Neural progenitor cell (in vitro differentiated cells): ENCODE measurements at regions not wholly inside any gene's neighbourhood (a gene's known extent, or its start where the extent isn't known, plus 50 kb on each side); places are given as distances from the start of the nearest gene placed in this dataset.

Experiments used
- DNase-seq: peaks from one replicate; pipeline ENCODE4 v3.0.0-alpha.2; 2016; ENCODE audit warnings: low spot score
- H2AFZ ChIP-seq: fragments of 200-600 bp; sonication (generic); replicated peaks from 2 replicates; pipeline ENCODE4 v1.6.1; 2016; ENCODE audit warnings: antibody characterized with exemption
- H3F3A ChIP-seq: fragments of 200-600 bp; sonication (generic); 2 replicates; pipeline ENCODE4 v1.6.1; 2016; ENCODE audit warnings: antibody characterized with exemption, low read depth
- H3K27ac ChIP-seq: fragments of 200-600 bp; sonication (generic); 2 replicates; pipeline ENCODE4 v1.5.1; 2016; ENCODE audit warnings: mild to moderate bottlenecking
- H3K27me3 ChIP-seq: fragments of 200-600 bp; sonication (generic); 2 replicates; pipeline ENCODE4 v1.6.1; 2016; ENCODE audit warnings: mild to moderate bottlenecking, moderate library complexity
- H3K36me3 ChIP-seq: fragments of 200-600 bp; sonication (generic); 2 replicates; pipeline ENCODE4 v1.5.1; 2016
- H3K4me1 ChIP-seq: fragments of 200-600 bp; sonication (generic); 2 replicates; pipeline ENCODE4 v1.6.1; 2016; ENCODE audit warnings: mixed run types
- H3K4me2 ChIP-seq: fragments of 200-600 bp; sonication (generic); 2 replicates; pipeline ENCODE4 v1.6.1; 2016
- H3K4me3 ChIP-seq: fragments of 200-600 bp; sonication (generic); 2 replicates; pipeline ENCODE4 v1.5.1; 2016
- H3K79me2 ChIP-seq: fragments of 200-600 bp; sonication (generic); 2 replicates; pipeline ENCODE4 v1.6.1; 2016; ENCODE audit warnings: low read depth
- H3K9ac ChIP-seq: fragments of 200-600 bp; sonication (generic); 2 replicates; pipeline ENCODE4 v1.6.1; 2016
- H3K9me3 ChIP-seq: fragments of 200-600 bp; sonication (generic); 2 replicates; pipeline ENCODE4 v1.5.1; 2016; ENCODE audit warnings: low read depth
- H4K20me1 ChIP-seq: fragments of 200-600 bp; sonication (generic); 2 replicates; pipeline ENCODE4 v1.6.1; 2016; ENCODE audit warnings: low read depth
- H3K27ac Mint-ChIP-seq: 3 replicates; pipeline ENCODE4 v1.8.0; 2021; ENCODE audit warnings: mixed read lengths
- H3K27me3 Mint-ChIP-seq: 2 replicates; pipeline ENCODE4 v1.8.0; 2022; ENCODE audit warnings: low read depth, mild to moderate bottlenecking, inconsistent platforms, moderate library complexity, mixed read lengths; ENCODE audit not compliant: insufficient read depth
- H3K36me3 Mint-ChIP-seq: 3 replicates; pipeline ENCODE4 v1.8.0; 2021; ENCODE audit warnings: mixed read lengths
- H3K4me1 Mint-ChIP-seq: 3 replicates; pipeline ENCODE4 v1.8.0; 2021; ENCODE audit warnings: mixed read lengths
- H3K4me3 Mint-ChIP-seq: 3 replicates; pipeline ENCODE4 v1.8.0; 2021; ENCODE audit warnings: mild to moderate bottlenecking, moderate library complexity, mixed read lengths
- H3K9me3 Mint-ChIP-seq: 3 replicates; pipeline ENCODE4 v1.8.0; 2020; ENCODE audit warnings: mixed read lengths
- CTCF ChIP-seq: fragments of 200-600 bp; sonication (generic); IDR thresholded peaks from 2 replicates; pipeline ENCODE4 v1.5.1; 2017; ENCODE audit warnings: antibody characterized with exemption, mild to moderate bottlenecking
- EZH2 ChIP-seq: fragments of 200-600 bp; sonication (generic); IDR thresholded peaks from 2 replicates; pipeline ENCODE4 v1.6.1; 2017; ENCODE audit warnings: antibody characterized with exemption, mild to moderate bottlenecking, moderate library complexity
- EZH2phosphoT487 ChIP-seq: fragments of 200-600 bp; sonication (generic); IDR thresholded peaks from 2 replicates; pipeline ENCODE4 v1.6.1; 2017; ENCODE audit warnings: antibody characterized with exemption

- Mint-ChIP-seq H3K36me3 (no peaks in the 10 kb centered on the region), H3K27me3 (peaks cover 11% of the 10 kb centered on the region), H3K4me1 (peaks cover under 1% of the 10 kb centered on the region), H3K27ac (no peak overlapping the region), H3K9me3 (no peaks in the 10 kb centered on the region), H3K4me3 (no peak overlapping the region)
- H3K36me3 ChIP-seq, result no peaks in the 10 kb centered on the region
- H2AFZ ChIP-seq, result no peak overlapping the region
- no peak overlapping the region for H3K4me3 ChIP-seq
- H3K9me3 ChIP-seq, result no peaks in the 10 kb centered on the region
- H4K20me1 ChIP-seq, result peaks cover 7% of the 10 kb centered on the region
- H3K27me3 ChIP-seq, result no peaks in the 10 kb centered on the region
- peak; percentile 93 for DNase-seq
- H3K79me2 ChIP-seq, result no peaks in the 10 kb centered on the region
- no peak overlapping the region for H3K9ac ChIP-seq
- no peak overlapping the region for H3K4me2 ChIP-seq
- TF ChIP-seq EZH2phosphoT487 (no peak), EZH2 (no peak)
- no peaks in the 10 kb centered on the region for H3F3A ChIP-seq
- no peak overlapping the region for H3K27ac ChIP-seq
- H3K4me1 ChIP-seq, result no peaks in the 10 kb centered on the region
These were observed 122.0 kb downstream of the DRD1 start for GRCh38 chr5:175321927-175322532.

- Mint-ChIP-seq H3K27ac (no peak overlapping the region), H3K36me3 (no peaks in the 10 kb centered on the region), H3K9me3 (no peaks in the 10 kb centered on the region), H3K27me3 (peaks cover 9% of the 10 kb centered on the region), H3K4me1 (no peaks in the 10 kb centered on the region), H3K4me3 (no peak overlapping the region)
- Histone ChIP-seq H3F3A (no peaks in the 10 kb centered on the region), H3K36me3 (no peaks in the 10 kb centered on the region), H3K4me3 (no peak overlapping the region), H3K4me1 (no peaks in the 10 kb centered on the region), H3K9ac (no peak overlapping the region), H3K27ac (no peak overlapping the region), H3K27me3 (no peaks in the 10 kb centered on the region), H3K79me2 (no peaks in the 10 kb centered on the region), H2AFZ (no peak overlapping the region), H3K4me2 (no peak overlapping the region), H4K20me1 (peaks cover 7% of the 10 kb centered on the region), H3K9me3 (no peaks in the 10 kb centered on the region)
- TF ChIP-seq EZH2 (no peak), EZH2phosphoT487 (no peak), CTCF (no peak)
- DNase-seq, result no peak
These were observed 124.8 kb downstream of the DRD1 start for GRCh38 chr5:175319199-175319598.

- H3K27me3 Mint-ChIP-seq, result peaks cover 6% of the 10 kb centered on the region
- H2AFZ ChIP-seq, result no peak overlapping the region
- no peak for TF ChIP-seq CTCF
- no peak for TF ChIP-seq EZH2phosphoT487
- TF ChIP-seq EZH2, result no peak
- H3K27ac Mint-ChIP-seq, result no peak overlapping the region
- no peaks in the 10 kb centered on the region for H3K36me3 ChIP-seq
- H3K36me3 Mint-ChIP-seq, result no peaks in the 10 kb centered on the region
- H3K4me3 ChIP-seq, result no peak overlapping the region
- no peak for DNase-seq
- H3K27me3 ChIP-seq, result no peaks in the 10 kb centered on the region
- H3K4me3 Mint-ChIP-seq, result no peak overlapping the region
- no peaks in the 10 kb centered on the region for H3K4me1 Mint-ChIP-seq
- H3F3A ChIP-seq, result no peaks in the 10 kb centered on the region
- no peaks in the 10 kb centered on the region for H3K79me2 ChIP-seq
- no peak overlapping the region for H3K9ac ChIP-seq
- H4K20me1 ChIP-seq, result peaks cover 7% of the 10 kb centered on the region
- H3K9me3 ChIP-seq, result no peaks in the 10 kb centered on the region
- H3K27ac ChIP-seq, result no peak overlapping the region
- H3K4me2 ChIP-seq, result no peak overlapping the region
- H3K4me1 ChIP-seq, result no peaks in the 10 kb centered on the region
- H3K9me3 Mint-ChIP-seq, result no peaks in the 10 kb centered on the region
These were observed 126.1 kb downstream of the DRD1 start for GRCh38 chr5:175317872-175318271.

- Mint-ChIP-seq H3K4me1 (no peaks in the 10 kb centered on the region), H3K27ac (no peak overlapping the region), H3K36me3 (no peaks in the 10 kb centered on the region), H3K27me3 (no peaks in the 10 kb centered on the region), H3K9me3 (no peaks in the 10 kb centered on the region), H3K4me3 (no peak overlapping the region)
- Histone ChIP-seq H3K4me1 (no peaks in the 10 kb centered on the region), H3K79me2 (no peaks in the 10 kb centered on the region), H4K20me1 (no peaks in the 10 kb centered on the region), H3K27me3 (no peaks in the 10 kb centered on the region), H3K9ac (no peak overlapping the region), H3K4me3 (no peak overlapping the region), H3F3A (no peaks in the 10 kb centered on the region), H2AFZ (no peak overlapping the region), H3K36me3 (no peaks in the 10 kb centered on the region), H3K27ac (no peak overlapping the region), H3K9me3 (no peaks in the 10 kb centered on the region), H3K4me2 (no peak overlapping the region)
- TF ChIP-seq CTCF, result no peak
- TF ChIP-seq EZH2phosphoT487, result no peak
- TF ChIP-seq EZH2, result no peak
- no peak for DNase-seq
These were observed 134.7 kb downstream of the DRD1 start for GRCh38 chr5:175309218-175309810.
